B cell (primary cell): ENCODE measurements at regions not wholly inside any gene's neighbourhood (a gene's known extent, or its start where the extent isn't known, plus 50 kb on each side); places are given as distances from the start of the nearest gene placed in this dataset.

ENCODE experiments used
- CTCF ChIP-seq: fragments of 200-600 bp; IDR thresholded peaks from one replicate; pipeline ENCODE4 v1.8.0; 2022; ENCODE audit warnings: antibody characterized with exemption, mild to moderate bottlenecking
- EZH2 ChIP-seq: IDR thresholded peaks from 2 replicates; pipeline ENCODE4 v1.6.1; 2012; ENCODE audit warnings: borderline replicate concordance, low read depth, mild to moderate bottlenecking, moderate library complexity, low read length; ENCODE audit not compliant: insufficient read depth, poor library complexity, severe bottlenecking

GRCh38 chr18:39805218-39805617, 2149.8 kb upstream of the PIK3C3 start:
- TF ChIP-seq CTCF, result no peak
- no peak for TF ChIP-seq EZH2
